HEK293 (cell line): ENCODE measurements at regions not wholly inside any gene's neighbourhood (a gene's known extent, or its start where the extent isn't known, plus 50 kb on each side); places are given as distances from the start of the nearest gene placed in this dataset.

Experiments used
- CTCF ChIA-PET: fragments of 350-600 bp; formaldehyde crosslinking; extraction: SDS; loops from one replicate; lab custom pipeline; 2021; ENCODE audit warnings: antibody characterized with exemption; lab: Yijun Ruan, JAX
- POLR2A ChIA-PET: fragments of 300-600 bp; formaldehyde crosslinking; extraction: SDS; loops from one replicate; lab custom pipeline; 2020; ENCODE audit warnings: antibody characterized with exemption, inconsistent platforms; lab: Yijun Ruan, JAX
- H3K27ac ChIP-seq: fragments of 200-500 bp; sonication (Bioruptor generic); 2 replicates; pipeline ENCODE4 v1.5.1; 2014; ENCODE audit warnings: low read depth, low read length, control low read depth, inconsistent platforms; ENCODE audit errors: extremely low read depth
- H3K36me3 ChIP-seq, 2 experiments: fragments of 200-500 bp in 1 of 2; sonication (Bioruptor generic) in 1 of 2; 1 replicate in 1 of 2; 2 replicates in 1 of 2; pipeline ENCODE4 v1.5.1; 2014 to 2017; ENCODE audit warnings: inconsistent platforms in 2 of 2, low read length in 2 of 2; ENCODE audit not compliant: control insufficient read depth in 2 of 2, insufficient read depth in 1 of 2
- H3K4me1 ChIP-seq: fragments of 200-500 bp; sonication (Bioruptor generic); 2 replicates; pipeline ENCODE4 v1.5.1; 2014; ENCODE audit warnings: mild to moderate bottlenecking, low read length, inconsistent platforms; ENCODE audit not compliant: control insufficient read depth, insufficient read depth
- H3K4me3 ChIP-seq: 2 replicates; pipeline ENCODE4 v1.5.1; 2011; ENCODE audit warnings: low read depth, mild to moderate bottlenecking, control low read depth, low read length, moderate library complexity
- H3K9me3 ChIP-seq: fragments of 200-500 bp; sonication (Bioruptor generic); 2 replicates; pipeline ENCODE4 v1.5.1; 2014; ENCODE audit warnings: low read depth, low read length, inconsistent platforms; ENCODE audit not compliant: control insufficient read depth, insufficient read depth
- BCL11A ChIP-seq: fragments of 450-650 bp; formaldehyde crosslinking; IDR thresholded peaks from 2 replicates; pipeline ENCODE4 v1.5.1; 2016; ENCODE audit warnings: low read depth, missing biosample characterization, missing genetic modification characterization
- BCL11B ChIP-seq: fragments of 450-650 bp; formaldehyde crosslinking; IDR thresholded peaks from 2 replicates; pipeline ENCODE4 v1.5.1; 2016; ENCODE audit warnings: low read depth, missing biosample characterization, missing genetic modification characterization
- FEZF1 ChIP-seq: fragments of 450-650 bp; formaldehyde crosslinking; IDR thresholded peaks from 2 replicates; pipeline ENCODE4 v1.5.1; 2016; ENCODE audit warnings: missing biosample characterization, missing genetic modification characterization
- GFI1B ChIP-seq: fragments of 450-650 bp; formaldehyde crosslinking; IDR thresholded peaks from 2 replicates; pipeline ENCODE4 v1.5.1; 2016; ENCODE audit warnings: missing biosample characterization, missing genetic modification characterization
- KLF16 ChIP-seq: fragments of 450-650 bp; formaldehyde crosslinking; IDR thresholded peaks from 2 replicates; pipeline ENCODE4 v1.5.1; 2017; ENCODE audit warnings: missing biosample characterization, missing genetic modification characterization
- RBAK ChIP-seq: fragments of 450-650 bp; formaldehyde crosslinking; IDR thresholded peaks from 2 replicates; pipeline ENCODE4 v1.5.1; 2016; ENCODE audit warnings: missing biosample characterization, missing genetic modification characterization
- SP7 ChIP-seq: fragments of 450-650 bp; formaldehyde crosslinking; IDR thresholded peaks from 2 replicates; pipeline ENCODE4 v1.5.1; 2016; ENCODE audit warnings: missing biosample characterization, missing genetic modification characterization
- ZBTB1 ChIP-seq: fragments of 450-650 bp; formaldehyde crosslinking; IDR thresholded peaks from 2 replicates; pipeline ENCODE4 v1.5.1; 2016; ENCODE audit warnings: missing biosample characterization, missing genetic modification characterization
- ZNF175 ChIP-seq: fragments of 450-650 bp; formaldehyde crosslinking; IDR thresholded peaks from 2 replicates; pipeline ENCODE4 v1.5.1; 2016; ENCODE audit warnings: missing biosample characterization, missing genetic modification characterization
- ZNF311 ChIP-seq: fragments of 450-650 bp; formaldehyde crosslinking; IDR thresholded peaks from 2 replicates; pipeline ENCODE4 v1.5.1; 2017; ENCODE audit warnings: missing biosample characterization, missing genetic modification characterization, borderline replicate concordance
- ZNF350 ChIP-seq: fragments of 450-650 bp; formaldehyde crosslinking; IDR thresholded peaks from 2 replicates; pipeline ENCODE4 v1.5.0; 2017; ENCODE audit warnings: missing biosample characterization, mild to moderate bottlenecking, missing genetic modification characterization
- ZNF37A ChIP-seq: fragments of 450-650 bp; IDR thresholded peaks from 2 replicates; pipeline ENCODE4 v1.5.1; 2018; ENCODE audit warnings: missing biosample characterization, missing genetic modification characterization
- ZNF544 ChIP-seq: fragments of 450-650 bp; formaldehyde crosslinking; IDR thresholded peaks from 2 replicates; pipeline ENCODE4 v1.5.0; 2017; ENCODE audit warnings: missing biosample characterization, missing genetic modification characterization
- ZNF629 ChIP-seq: fragments of 450-650 bp; formaldehyde crosslinking; IDR thresholded peaks from 2 replicates; pipeline ENCODE4 v1.5.1; 2017; ENCODE audit warnings: missing biosample characterization, missing genetic modification characterization
- ZNF843 ChIP-seq: fragments of 450-650 bp; formaldehyde crosslinking; IDR thresholded peaks from 2 replicates; pipeline ENCODE4 v1.5.1; 2016; ENCODE audit warnings: missing biosample characterization, missing genetic modification characterization
- TF ChIP-seq, protein P1 (sequence below): fragments of 450-650 bp; IDR thresholded peaks from 2 replicates; pipeline ENCODE4 v1.5.1; 2018; ENCODE audit warnings: missing biosample characterization, missing genetic modification characterization
- TF ChIP-seq, protein P2 (sequence below): fragments of 450-650 bp; formaldehyde crosslinking; IDR thresholded peaks from 2 replicates; pipeline ENCODE4 v1.5.1; 2016; ENCODE audit warnings: missing biosample characterization, missing genetic modification characterization
- TF ChIP-seq, protein P3 (sequence below): fragments of 450-650 bp; formaldehyde crosslinking; IDR thresholded peaks from 2 replicates; pipeline ENCODE4 v1.5.1; 2016; ENCODE audit warnings: missing biosample characterization, missing genetic modification characterization
- TF ChIP-seq, protein P4 (sequence below): fragments of 450-650 bp; formaldehyde crosslinking; IDR thresholded peaks from 2 replicates; pipeline ENCODE4 v1.5.1; 2016; ENCODE audit warnings: missing biosample characterization, missing genetic modification characterization
- TF ChIP-seq, protein P5 (sequence below): fragments of 450-650 bp; formaldehyde crosslinking; IDR thresholded peaks from 2 replicates; pipeline ENCODE4 v1.5.1; 2016; ENCODE audit warnings: missing biosample characterization, missing genetic modification characterization

DNA sequence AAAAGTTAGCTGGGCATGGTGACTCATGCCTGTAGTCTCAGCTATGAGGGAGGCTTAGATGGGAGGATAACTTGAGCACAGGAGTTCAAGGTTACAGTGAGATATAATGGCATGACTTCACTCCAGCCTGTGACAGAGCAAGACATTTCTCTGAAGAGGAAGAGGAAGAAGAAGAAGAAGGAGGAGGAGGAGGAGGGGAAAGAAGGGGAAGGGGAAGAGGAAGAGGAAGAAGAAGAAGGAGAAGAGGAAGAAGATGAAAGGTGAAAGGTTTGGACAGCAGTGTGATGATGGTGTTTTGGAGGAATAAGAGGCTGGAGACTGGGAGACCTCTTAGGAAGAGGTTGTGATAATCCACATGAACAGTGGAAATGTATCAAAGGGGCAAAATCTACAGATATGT, 410.7 kb upstream of the JAG1 start:
- ChIA-PET POLR2A (no interaction called here), CTCF (interaction anchor here (1.5 kb wide), 1 partner anchor 15 kb away, joined by 3 read pairs; no protein-coding TSS in a partner anchor)
- Histone ChIP-seq H3K27ac (no peak overlapping the region), H3K36me3 (no peaks in the 10 kb centered on the region), H3K9me3 (no peaks in the 10 kb centered on the region), H3K4me1 (no peaks in the 10 kb centered on the region), H3K4me3 (no peak overlapping the region)
- TF ChIP-seq, protein P1, sequence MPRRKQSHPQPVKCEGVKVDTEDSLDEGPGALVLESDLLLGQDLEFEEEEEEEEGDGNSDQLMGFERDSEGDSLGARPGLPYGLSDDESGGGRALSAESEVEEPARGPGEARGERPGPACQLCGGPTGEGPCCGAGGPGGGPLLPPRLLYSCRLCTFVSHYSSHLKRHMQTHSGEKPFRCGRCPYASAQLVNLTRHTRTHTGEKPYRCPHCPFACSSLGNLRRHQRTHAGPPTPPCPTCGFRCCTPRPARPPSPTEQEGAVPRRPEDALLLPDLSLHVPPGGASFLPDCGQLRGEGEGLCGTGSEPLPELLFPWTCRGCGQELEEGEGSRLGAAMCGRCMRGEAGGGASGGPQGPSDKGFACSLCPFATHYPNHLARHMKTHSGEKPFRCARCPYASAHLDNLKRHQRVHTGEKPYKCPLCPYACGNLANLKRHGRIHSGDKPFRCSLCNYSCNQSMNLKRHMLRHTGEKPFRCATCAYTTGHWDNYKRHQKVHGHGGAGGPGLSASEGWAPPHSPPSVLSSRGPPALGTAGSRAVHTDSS (tag by site-specific recombination) = peak; percentile 63
- no peak for TF ChIP-seq ZNF350 (tag by site-specific recombination)
- no peak for TF ChIP-seq GFI1B (tag by site-specific recombination)

DNA sequence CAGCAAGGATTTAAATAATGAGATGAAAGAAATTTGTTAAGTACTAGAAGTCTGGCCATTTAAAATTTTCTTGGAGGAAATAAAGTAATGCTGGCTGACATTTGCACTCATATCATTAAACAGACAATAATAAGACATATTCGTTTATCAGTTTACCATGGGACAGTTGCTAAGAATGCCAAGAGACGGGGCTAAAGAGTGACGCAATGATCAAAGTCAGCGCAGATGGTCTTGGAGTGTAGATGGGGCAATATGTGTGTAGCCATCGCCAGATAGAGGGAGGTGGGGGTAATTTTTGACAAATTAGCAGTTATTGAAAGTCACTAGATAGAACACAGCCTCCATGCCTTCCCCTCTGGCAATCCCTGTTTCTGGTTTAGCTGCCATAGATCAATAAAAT, 413.2 kb upstream of the JAG1 start:
- no peak overlapping the region for H3K4me3 ChIP-seq
- no peak overlapping the region for H3K27ac ChIP-seq
- no peaks in the 10 kb centered on the region; the same call in 1 of the 2 replicates for H3K4me1 ChIP-seq
- no peak for TF ChIP-seq BCL11A (tag by site-specific recombination)
- TF ChIP-seq KLF16 (tag by site-specific recombination) = no peak
- TF ChIP-seq ZNF311 (tag by site-specific recombination) = no peak
- TF ChIP-seq ZNF629 (tag by site-specific recombination) = no peak
- ChIA-PET CTCF (no interaction called here), POLR2A (no interaction called here)
- no peaks in the 10 kb centered on the region for H3K9me3 ChIP-seq
- no peaks in the 10 kb centered on the region for H3K36me3 ChIP-seq

DNA sequence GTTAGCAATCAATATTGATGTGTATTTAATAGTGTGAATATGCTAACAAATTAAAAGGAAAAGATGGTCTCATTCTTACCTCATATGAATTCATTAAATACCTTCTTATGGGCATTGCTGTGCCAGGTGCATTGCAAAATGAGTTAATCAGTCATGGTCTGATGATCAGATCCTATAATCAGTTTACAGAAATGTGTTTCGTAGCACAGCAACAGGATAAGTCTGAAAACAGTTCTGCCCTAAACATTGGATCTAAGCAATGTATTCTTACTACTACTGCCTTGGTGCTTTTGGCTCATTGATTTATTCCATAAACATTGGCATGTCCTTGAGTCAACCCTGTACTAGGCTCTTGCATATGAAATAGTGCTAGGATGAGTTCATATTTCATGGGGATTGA, 417.0 kb upstream of the JAG1 start:
- Histone ChIP-seq H3K27ac (no peak overlapping the region), H3K36me3 (no peaks in the 10 kb centered on the region), H3K4me1 (no peaks in the 10 kb centered on the region; the same call in 1 of the 2 replicates), H3K4me3 (no peak overlapping the region), H3K9me3 (no peaks in the 10 kb centered on the region)
- CTCF ChIA-PET = interaction anchor here (0.6 to 0.7 kb wide), 2 partner anchors 99 to 108 kb away, joined by 3 read pairs; no protein-coding TSS in a partner anchor
- POLR2A ChIA-PET = no interaction called here
- TF ChIP-seq FEZF1 (no peak), ZNF37A (tag by site-specific recombination) (no peak), ZBTB1 (tag by site-specific recombination) (no peak), BCL11B (tag by site-specific recombination) (no peak), SP7 (tag by site-specific recombination) (no peak), ZNF544 (tag by site-specific recombination) (no peak), ZNF175 (tag by site-specific recombination) (no peak), RBAK (no peak), ZNF843 (tag by site-specific recombination) (no peak)
- TF ChIP-seq, protein P2, sequence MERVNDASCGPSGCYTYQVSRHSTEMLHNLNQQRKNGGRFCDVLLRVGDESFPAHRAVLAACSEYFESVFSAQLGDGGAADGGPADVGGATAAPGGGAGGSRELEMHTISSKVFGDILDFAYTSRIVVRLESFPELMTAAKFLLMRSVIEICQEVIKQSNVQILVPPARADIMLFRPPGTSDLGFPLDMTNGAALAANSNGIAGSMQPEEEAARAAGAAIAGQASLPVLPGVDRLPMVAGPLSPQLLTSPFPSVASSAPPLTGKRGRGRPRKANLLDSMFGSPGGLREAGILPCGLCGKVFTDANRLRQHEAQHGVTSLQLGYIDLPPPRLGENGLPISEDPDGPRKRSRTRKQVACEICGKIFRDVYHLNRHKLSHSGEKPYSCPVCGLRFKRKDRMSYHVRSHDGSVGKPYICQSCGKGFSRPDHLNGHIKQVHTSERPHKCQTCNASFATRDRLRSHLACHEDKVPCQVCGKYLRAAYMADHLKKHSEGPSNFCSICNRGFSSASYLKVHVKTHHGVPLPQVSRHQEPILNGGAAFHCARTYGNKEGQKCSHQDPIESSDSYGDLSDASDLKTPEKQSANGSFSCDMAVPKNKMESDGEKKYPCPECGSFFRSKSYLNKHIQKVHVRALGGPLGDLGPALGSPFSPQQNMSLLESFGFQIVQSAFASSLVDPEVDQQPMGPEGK (tag by site-specific recombination) = no peak
- TF ChIP-seq, protein P3, sequence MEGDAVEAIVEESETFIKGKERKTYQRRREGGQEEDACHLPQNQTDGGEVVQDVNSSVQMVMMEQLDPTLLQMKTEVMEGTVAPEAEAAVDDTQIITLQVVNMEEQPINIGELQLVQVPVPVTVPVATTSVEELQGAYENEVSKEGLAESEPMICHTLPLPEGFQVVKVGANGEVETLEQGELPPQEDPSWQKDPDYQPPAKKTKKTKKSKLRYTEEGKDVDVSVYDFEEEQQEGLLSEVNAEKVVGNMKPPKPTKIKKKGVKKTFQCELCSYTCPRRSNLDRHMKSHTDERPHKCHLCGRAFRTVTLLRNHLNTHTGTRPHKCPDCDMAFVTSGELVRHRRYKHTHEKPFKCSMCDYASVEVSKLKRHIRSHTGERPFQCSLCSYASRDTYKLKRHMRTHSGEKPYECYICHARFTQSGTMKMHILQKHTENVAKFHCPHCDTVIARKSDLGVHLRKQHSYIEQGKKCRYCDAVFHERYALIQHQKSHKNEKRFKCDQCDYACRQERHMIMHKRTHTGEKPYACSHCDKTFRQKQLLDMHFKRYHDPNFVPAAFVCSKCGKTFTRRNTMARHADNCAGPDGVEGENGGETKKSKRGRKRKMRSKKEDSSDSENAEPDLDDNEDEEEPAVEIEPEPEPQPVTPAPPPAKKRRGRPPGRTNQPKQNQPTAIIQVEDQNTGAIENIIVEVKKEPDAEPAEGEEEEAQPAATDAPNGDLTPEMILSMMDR (tag by site-specific recombination) = no peak
- TF ChIP-seq, protein P4, sequence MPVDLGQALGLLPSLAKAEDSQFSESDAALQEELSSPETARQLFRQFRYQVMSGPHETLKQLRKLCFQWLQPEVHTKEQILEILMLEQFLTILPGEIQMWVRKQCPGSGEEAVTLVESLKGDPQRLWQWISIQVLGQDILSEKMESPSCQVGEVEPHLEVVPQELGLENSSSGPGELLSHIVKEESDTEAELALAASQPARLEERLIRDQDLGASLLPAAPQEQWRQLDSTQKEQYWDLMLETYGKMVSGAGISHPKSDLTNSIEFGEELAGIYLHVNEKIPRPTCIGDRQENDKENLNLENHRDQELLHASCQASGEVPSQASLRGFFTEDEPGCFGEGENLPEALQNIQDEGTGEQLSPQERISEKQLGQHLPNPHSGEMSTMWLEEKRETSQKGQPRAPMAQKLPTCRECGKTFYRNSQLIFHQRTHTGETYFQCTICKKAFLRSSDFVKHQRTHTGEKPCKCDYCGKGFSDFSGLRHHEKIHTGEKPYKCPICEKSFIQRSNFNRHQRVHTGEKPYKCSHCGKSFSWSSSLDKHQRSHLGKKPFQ (tag by site-specific recombination) = no peak
- TF ChIP-seq, protein P5, sequence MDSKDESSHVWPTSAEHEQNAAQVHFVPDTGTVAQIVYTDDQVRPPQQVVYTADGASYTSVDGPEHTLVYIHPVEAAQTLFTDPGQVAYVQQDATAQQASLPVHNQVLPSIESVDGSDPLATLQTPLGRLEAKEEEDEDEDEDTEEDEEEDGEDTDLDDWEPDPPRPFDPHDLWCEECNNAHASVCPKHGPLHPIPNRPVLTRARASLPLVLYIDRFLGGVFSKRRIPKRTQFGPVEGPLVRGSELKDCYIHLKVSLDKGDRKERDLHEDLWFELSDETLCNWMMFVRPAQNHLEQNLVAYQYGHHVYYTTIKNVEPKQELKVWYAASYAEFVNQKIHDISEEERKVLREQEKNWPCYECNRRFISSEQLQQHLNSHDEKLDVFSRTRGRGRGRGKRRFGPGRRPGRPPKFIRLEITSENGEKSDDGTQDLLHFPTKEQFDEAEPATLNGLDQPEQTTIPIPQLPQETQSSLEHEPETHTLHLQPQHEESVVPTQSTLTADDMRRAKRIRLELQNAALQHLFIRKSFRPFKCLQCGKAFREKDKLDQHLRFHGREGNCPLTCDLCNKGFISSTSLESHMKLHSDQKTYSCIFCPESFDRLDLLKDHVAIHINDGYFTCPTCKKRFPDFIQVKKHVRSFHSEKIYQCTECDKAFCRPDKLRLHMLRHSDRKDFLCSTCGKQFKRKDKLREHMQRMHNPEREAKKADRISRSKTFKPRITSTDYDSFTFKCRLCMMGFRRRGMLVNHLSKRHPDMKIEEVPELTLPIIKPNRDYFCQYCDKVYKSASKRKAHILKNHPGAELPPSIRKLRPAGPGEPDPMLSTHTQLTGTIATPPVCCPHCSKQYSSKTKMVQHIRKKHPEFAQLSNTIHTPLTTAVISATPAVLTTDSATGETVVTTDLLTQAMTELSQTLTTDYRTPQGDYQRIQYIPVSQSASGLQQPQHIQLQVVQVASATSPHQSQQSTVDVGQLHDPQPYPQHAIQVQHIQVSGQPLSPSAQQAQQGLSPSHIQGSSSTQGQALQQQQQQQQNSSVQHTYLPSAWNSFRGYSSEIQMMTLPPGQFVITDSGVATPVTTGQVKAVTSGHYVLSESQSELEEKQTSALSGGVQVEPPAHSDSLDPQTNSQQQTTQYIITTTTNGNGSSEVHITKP = no peak
